ENCODE measurements at regions not wholly inside any gene's neighbourhood (a gene's known extent, or its start where the extent isn't known, plus 50 kb on each side); places are given as distances from the start of the nearest gene placed in this dataset.

DNA sequence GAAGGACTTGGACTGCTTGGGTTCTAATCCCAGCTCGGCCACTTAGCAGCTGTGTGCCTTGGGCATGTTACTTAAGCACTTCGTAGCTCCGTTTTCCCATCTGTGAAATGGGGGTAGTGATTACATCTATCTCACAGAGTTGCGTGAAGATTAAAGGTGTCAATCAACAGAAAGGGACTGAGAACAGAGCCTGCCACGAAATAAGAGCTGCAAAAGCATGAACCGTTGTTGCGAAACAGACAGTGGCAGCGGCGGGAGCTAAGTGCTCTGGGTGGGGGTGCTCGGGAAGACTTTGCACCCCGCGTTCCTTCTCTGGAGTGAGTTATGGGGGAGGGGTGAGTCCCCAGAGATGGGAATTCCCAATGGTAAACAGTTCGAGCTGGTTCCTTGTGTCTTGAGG lies 79.6 kb upstream of the LHX1 start (continued):
- no peak for TF ChIP-seq KAT7 (CRISPR knock-in tag; IDR thresholded peaks at IDR 0.05; ENCODE audit: borderline replicate concordance)

DNA sequence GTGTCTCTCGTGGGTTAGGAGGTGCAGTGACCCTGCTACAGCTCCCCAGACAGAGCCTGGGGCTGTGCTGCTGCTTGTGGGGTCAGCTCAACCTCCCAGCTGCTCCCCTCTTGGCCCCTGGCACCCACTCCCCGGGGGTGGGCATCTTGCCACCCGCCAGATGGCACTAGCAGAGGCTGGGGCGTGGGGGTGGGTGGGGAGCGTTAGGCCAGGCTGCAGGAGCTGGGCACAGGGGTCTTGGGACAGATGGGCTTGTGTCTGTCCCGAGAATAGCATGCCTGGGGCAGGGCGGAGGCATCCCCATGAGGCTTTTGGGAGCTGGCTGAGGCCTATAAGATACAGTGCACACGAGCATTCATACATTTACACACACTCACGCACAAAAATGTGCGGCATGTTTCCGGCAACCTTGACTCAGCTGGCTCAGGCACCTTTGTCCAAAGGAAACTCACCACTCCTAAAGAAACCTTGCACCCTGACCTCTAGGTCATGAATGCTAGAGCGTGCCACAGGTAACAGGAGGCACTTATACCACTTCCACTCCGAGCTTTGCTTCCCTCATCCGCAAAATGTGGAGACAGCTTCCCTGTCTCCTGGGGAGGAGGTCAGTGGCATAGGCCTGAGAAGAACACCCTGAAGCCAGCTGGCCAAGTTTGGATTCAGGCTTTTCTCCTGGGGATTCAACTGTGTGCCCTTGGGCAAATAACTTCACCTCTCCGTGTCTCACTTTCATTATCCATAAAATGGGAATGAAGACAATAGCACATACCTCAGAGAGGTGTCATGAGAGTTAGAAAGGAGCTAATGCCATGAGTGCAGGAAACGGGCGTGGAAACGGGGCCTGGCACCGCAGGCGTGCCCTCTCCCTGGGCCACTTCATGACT lies 78.9 kb upstream of the LHX1 start:
- H3K36me3 Mint-ChIP-seq: no peaks in the 10 kb centered on the region
- no peak overlapping the region for H3K27ac Mint-ChIP-seq
- TF ChIP-seq, protein P1, sequence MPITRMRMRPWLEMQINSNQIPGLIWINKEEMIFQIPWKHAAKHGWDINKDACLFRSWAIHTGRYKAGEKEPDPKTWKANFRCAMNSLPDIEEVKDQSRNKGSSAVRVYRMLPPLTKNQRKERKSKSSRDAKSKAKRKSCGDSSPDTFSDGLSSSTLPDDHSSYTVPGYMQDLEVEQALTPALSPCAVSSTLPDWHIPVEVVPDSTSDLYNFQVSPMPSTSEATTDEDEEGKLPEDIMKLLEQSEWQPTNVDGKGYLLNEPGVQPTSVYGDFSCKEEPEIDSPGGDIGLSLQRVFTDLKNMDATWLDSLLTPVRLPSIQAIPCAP (CRISPR knock-in tag; IDR thresholded peaks at IDR 0.05): no peak
- TF ChIP-seq, protein P2, sequence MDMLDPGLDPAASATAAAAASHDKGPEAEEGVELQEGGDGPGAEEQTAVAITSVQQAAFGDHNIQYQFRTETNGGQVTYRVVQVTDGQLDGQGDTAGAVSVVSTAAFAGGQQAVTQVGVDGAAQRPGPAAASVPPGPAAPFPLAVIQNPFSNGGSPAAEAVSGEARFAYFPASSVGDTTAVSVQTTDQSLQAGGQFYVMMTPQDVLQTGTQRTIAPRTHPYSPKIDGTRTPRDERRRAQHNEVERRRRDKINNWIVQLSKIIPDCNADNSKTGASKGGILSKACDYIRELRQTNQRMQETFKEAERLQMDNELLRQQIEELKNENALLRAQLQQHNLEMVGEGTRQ (CRISPR knock-in tag; IDR thresholded peaks at IDR 0.05): no peak
- TF ChIP-seq, protein P3, sequence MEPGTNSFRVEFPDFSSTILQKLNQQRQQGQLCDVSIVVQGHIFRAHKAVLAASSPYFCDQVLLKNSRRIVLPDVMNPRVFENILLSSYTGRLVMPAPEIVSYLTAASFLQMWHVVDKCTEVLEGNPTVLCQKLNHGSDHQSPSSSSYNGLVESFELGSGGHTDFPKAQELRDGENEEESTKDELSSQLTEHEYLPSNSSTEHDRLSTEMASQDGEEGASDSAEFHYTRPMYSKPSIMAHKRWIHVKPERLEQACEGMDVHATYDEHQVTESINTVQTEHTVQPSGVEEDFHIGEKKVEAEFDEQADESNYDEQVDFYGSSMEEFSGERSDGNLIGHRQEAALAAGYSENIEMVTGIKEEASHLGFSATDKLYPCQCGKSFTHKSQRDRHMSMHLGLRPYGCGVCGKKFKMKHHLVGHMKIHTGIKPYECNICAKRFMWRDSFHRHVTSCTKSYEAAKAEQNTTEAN (CRISPR knock-in tag; IDR thresholded peaks at IDR 0.05): no peak
- 0 out of 2 replicates have a peak, but pooled peaks cover 3% of the 10 kb centered on the region for H3K9me3 Mint-ChIP-seq
- no peaks in the 10 kb centered on the region for H3K27me3 Mint-ChIP-seq (ENCODE audit: low read depth)
- peaks cover 12% of the 10 kb centered on the region for H3K4me1 Mint-ChIP-seq
- H3K4me3 Mint-ChIP-seq: no peak overlapping the region
- DNase-seq (ENCODE audit: low spot score) (no peak), ATAC-seq (no peak)
- POLR2A ChIA-PET: no interaction called here
- CTCF ChIA-PET: interaction anchor here (1.0 to 2.6 kb wide), 3 partner anchors 15 to 196 kb away, joined by 3 to 8 read pairs (median 3); no protein-coding TSS in a partner anchor

DNA sequence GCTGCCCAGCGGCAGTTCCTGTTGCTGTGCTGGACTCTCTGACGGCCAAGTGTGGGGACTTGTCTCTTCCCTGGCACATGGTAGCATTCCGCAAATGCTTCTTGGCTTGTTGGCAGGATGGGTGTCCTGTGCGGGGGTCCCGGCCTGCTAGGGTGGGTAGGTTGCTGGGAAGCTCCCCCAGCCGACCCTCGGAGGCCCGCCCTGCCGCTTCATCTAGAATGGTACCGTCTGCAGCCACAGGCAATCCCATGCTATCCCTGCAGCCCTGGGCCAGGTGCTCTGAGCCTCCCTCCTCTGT lies 78.3 kb upstream of the LHX1 start:
- Mint-ChIP-seq H3K27ac (no peak overlapping the region), H3K9me3 (0 out of 2 replicates have a peak, but pooled peaks cover 3% of the 10 kb centered on the region), H3K36me3 (no peaks in the 10 kb centered on the region), H3K4me1 (peaks cover 7% of the 10 kb centered on the region), H3K4me3 (no peak overlapping the region), H3K27me3 (ENCODE audit: low read depth) (no peaks in the 10 kb centered on the region)
- no peak for DNase-seq (ENCODE audit: low spot score)
- CTCF ChIA-PET: interaction anchor here (1.5 to 2.6 kb wide), 2 partner anchors 16 to 187 kb away, joined by 3 to 8 read pairs; no protein-coding TSS in a partner anchor
- ATAC-seq: no peak
- POLR2A ChIA-PET: no interaction called here
- TF ChIP-seq NR3C1 (CRISPR knock-in tag; conservative IDR thresholded peaks at IDR 0.05; ENCODE audit: low read depth): no peak
- TF ChIP-seq, protein P4, sequence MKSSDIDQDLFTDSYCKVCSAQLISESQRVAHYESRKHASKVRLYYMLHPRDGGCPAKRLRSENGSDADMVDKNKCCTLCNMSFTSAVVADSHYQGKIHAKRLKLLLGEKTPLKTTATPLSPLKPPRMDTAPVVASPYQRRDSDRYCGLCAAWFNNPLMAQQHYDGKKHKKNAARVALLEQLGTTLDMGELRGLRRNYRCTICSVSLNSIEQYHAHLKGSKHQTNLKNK (CRISPR knock-in tag; IDR thresholded peaks at IDR 0.05): no peak

DNA sequence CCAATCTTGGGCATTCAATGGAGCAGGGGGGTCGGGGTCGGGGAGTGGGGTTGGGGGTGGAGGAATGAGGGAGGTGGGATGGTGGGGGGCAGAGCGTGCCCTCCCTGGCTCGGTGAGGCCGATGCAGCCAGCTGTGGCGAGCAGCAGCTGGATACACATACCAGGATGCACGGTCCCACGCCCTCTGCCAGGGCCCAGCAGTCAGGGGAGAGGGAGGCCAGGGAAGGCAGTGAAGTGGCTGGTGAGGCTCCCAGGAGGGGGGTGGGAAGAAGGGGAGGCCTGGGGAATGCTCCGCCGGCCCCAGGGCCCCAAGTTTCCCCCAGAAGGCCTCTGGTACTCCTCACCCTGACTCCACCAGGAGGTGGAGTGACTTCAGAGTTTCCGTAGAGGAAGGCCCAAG lies 77.6 kb upstream of the LHX1 start:
- Mint-ChIP-seq H3K4me1 (peaks cover 8% of the 10 kb centered on the region; the same call in 1 of the 2 replicates), H3K9me3 (0 out of 2 replicates have a peak, but pooled peaks cover 3% of the 10 kb centered on the region), H3K27me3 (ENCODE audit: low read depth) (no peaks in the 10 kb centered on the region), H3K4me3 (no peak overlapping the region), H3K36me3 (no peaks in the 10 kb centered on the region), H3K27ac (no peak overlapping the region)
- ChIA-PET POLR2A (no interaction called here), CTCF (interaction anchor here (1.5 kb wide), 1 partner anchor 187 kb away, joined by 3 read pairs; no protein-coding TSS in a partner anchor)
- ATAC-seq: no peak
- no peak for DNase-seq (ENCODE audit: low spot score)
- TF ChIP-seq NR3C1 (CRISPR knock-in tag; conservative IDR thresholded peaks at IDR 0.05; ENCODE audit: low read depth): no peak
- TF ChIP-seq, protein P5, sequence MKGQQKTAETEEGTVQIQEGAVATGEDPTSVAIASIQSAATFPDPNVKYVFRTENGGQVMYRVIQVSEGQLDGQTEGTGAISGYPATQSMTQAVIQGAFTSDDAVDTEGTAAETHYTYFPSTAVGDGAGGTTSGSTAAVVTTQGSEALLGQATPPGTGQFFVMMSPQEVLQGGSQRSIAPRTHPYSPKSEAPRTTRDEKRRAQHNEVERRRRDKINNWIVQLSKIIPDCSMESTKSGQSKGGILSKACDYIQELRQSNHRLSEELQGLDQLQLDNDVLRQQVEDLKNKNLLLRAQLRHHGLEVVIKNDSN (CRISPR knock-in tag; IDR thresholded peaks at IDR 0.05): no peak
- TF ChIP-seq, protein P6, sequence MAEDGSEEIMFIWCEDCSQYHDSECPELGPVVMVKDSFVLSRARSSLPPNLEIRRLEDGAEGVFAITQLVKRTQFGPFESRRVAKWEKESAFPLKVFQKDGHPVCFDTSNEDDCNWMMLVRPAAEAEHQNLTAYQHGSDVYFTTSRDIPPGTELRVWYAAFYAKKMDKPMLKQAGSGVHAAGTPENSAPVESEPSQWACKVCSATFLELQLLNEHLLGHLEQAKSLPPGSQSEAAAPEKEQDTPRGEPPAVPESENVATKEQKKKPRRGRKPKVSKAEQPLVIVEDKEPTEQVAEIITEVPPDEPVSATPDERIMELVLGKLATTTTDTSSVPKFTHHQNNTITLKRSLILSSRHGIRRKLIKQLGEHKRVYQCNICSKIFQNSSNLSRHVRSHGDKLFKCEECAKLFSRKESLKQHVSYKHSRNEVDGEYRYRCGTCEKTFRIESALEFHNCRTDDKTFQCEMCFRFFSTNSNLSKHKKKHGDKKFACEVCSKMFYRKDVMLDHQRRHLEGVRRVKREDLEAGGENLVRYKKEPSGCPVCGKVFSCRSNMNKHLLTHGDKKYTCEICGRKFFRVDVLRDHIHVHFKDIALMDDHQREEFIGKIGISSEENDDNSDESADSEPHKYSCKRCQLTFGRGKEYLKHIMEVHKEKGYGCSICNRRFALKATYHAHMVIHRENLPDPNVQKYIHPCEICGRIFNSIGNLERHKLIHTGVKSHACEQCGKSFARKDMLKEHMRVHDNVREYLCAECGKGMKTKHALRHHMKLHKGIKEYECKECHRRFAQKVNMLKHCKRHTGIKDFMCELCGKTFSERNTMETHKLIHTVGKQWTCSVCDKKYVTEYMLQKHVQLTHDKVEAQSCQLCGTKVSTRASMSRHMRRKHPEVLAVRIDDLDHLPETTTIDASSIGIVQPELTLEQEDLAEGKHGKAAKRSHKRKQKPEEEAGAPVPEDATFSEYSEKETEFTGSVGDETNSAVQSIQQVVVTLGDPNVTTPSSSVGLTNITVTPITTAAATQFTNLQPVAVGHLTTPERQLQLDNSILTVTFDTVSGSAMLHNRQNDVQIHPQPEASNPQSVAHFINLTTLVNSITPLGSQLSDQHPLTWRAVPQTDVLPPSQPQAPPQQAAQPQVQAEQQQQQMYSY (CRISPR knock-in tag; IDR thresholded peaks at IDR 0.05): no peak
- no peak for TF ChIP-seq KAT7 (CRISPR knock-in tag; IDR thresholded peaks at IDR 0.05; ENCODE audit: borderline replicate concordance)
- TF ChIP-seq TEAD4 (CRISPR knock-in tag; IDR thresholded peaks at IDR 0.05): no peak
- no peak for TF ChIP-seq MXD4 (CRISPR knock-in tag; IDR thresholded peaks at IDR 0.05; ENCODE audit: borderline replicate concordance)
- TF ChIP-seq, protein P7, sequence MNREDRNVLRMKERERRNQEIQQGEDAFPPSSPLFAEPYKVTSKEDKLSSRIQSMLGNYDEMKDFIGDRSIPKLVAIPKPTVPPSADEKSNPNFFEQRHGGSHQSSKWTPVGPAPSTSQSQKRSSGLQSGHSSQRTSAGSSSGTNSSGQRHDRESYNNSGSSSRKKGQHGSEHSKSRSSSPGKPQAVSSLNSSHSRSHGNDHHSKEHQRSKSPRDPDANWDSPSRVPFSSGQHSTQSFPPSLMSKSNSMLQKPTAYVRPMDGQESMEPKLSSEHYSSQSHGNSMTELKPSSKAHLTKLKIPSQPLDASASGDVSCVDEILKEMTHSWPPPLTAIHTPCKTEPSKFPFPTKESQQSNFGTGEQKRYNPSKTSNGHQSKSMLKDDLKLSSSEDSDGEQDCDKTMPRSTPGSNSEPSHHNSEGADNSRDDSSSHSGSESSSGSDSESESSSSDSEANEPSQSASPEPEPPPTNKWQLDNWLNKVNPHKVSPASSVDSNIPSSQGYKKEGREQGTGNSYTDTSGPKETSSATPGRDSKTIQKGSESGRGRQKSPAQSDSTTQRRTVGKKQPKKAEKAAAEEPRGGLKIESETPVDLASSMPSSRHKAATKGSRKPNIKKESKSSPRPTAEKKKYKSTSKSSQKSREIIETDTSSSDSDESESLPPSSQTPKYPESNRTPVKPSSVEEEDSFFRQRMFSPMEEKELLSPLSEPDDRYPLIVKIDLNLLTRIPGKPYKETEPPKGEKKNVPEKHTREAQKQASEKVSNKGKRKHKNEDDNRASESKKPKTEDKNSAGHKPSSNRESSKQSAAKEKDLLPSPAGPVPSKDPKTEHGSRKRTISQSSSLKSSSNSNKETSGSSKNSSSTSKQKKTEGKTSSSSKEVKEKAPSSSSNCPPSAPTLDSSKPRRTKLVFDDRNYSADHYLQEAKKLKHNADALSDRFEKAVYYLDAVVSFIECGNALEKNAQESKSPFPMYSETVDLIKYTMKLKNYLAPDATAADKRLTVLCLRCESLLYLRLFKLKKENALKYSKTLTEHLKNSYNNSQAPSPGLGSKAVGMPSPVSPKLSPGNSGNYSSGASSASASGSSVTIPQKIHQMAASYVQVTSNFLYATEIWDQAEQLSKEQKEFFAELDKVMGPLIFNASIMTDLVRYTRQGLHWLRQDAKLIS (CRISPR knock-in tag; IDR thresholded peaks at IDR 0.05; ENCODE audit: borderline replicate concordance): no peak

Data from WTC11 (cell line).